ENCODE measurements at regions not wholly inside any gene's neighbourhood (a gene's known extent, or its start where the extent isn't known, plus 50 kb on each side); places are given as distances from the start of the nearest gene placed in this dataset.

DNA sequence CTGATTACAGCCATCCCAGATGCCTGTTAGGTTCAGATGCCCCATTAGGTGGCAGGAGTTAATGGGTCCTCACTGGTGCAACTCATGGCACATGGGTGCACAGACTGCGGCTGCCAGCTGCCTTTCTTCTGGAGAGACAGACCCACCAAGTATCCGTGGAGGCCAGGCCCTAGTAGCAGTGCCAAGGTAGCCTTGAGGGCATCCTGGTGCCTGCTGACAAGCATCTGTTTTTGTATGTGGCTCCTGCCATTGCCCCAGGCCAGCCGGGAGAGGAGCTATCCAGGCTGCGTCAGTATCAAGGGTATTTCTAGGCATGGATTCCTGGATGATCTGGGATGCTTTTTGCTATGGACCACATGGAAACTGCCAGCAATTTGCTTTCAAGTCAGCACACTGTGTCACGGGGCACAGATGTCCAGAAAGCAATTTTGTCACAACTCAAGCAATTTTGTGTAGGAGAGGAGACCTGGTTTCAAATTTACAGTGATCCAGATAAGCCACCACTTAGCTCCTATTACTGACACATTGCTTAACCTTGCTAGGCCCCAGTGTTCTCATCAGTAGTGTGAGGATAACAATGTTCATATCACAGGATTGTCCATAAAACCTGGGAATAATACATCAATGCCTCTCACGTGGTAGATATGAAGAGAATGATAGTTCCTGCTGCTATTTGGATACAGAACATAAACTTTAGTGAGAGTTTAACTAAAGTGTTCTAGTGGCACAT, 815.1 kb upstream of the RAB6C start (continued):
- TF ChIP-seq, protein P1, sequence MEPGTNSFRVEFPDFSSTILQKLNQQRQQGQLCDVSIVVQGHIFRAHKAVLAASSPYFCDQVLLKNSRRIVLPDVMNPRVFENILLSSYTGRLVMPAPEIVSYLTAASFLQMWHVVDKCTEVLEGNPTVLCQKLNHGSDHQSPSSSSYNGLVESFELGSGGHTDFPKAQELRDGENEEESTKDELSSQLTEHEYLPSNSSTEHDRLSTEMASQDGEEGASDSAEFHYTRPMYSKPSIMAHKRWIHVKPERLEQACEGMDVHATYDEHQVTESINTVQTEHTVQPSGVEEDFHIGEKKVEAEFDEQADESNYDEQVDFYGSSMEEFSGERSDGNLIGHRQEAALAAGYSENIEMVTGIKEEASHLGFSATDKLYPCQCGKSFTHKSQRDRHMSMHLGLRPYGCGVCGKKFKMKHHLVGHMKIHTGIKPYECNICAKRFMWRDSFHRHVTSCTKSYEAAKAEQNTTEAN (CRISPR knock-in tag; IDR thresholded peaks at IDR 0.05) = no peak
- TF ChIP-seq ZNF423 (CRISPR knock-in tag; IDR thresholded peaks at IDR 0.05) (no peak), PRRX2 (CRISPR knock-in tag; IDR thresholded peaks at IDR 0.05) (no peak), GTF2I (CRISPR knock-in tag; conservative IDR thresholded peaks at IDR 0.05) (no peak), TEAD4 (CRISPR knock-in tag; IDR thresholded peaks at IDR 0.05) (no peak), SP1 (CRISPR knock-in tag; conservative IDR thresholded peaks at IDR 0.05) (no peak)
- TF ChIP-seq, protein P2, sequence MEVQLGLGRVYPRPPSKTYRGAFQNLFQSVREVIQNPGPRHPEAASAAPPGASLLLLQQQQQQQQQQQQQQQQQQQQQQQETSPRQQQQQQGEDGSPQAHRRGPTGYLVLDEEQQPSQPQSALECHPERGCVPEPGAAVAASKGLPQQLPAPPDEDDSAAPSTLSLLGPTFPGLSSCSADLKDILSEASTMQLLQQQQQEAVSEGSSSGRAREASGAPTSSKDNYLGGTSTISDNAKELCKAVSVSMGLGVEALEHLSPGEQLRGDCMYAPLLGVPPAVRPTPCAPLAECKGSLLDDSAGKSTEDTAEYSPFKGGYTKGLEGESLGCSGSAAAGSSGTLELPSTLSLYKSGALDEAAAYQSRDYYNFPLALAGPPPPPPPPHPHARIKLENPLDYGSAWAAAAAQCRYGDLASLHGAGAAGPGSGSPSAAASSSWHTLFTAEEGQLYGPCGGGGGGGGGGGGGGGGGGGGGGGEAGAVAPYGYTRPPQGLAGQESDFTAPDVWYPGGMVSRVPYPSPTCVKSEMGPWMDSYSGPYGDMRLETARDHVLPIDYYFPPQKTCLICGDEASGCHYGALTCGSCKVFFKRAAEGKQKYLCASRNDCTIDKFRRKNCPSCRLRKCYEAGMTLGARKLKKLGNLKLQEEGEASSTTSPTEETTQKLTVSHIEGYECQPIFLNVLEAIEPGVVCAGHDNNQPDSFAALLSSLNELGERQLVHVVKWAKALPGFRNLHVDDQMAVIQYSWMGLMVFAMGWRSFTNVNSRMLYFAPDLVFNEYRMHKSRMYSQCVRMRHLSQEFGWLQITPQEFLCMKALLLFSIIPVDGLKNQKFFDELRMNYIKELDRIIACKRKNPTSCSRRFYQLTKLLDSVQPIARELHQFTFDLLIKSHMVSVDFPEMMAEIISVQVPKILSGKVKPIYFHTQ (CRISPR knock-in tag; IDR thresholded peaks at IDR 0.05) = no peak
- TF ChIP-seq, protein P3, sequence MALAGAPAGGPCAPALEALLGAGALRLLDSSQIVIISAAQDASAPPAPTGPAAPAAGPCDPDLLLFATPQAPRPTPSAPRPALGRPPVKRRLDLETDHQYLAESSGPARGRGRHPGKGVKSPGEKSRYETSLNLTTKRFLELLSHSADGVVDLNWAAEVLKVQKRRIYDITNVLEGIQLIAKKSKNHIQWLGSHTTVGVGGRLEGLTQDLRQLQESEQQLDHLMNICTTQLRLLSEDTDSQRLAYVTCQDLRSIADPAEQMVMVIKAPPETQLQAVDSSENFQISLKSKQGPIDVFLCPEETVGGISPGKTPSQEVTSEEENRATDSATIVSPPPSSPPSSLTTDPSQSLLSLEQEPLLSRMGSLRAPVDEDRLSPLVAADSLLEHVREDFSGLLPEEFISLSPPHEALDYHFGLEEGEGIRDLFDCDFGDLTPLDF (CRISPR knock-in tag; IDR thresholded peaks at IDR 0.05) = no peak
- TF ChIP-seq, protein P4, sequence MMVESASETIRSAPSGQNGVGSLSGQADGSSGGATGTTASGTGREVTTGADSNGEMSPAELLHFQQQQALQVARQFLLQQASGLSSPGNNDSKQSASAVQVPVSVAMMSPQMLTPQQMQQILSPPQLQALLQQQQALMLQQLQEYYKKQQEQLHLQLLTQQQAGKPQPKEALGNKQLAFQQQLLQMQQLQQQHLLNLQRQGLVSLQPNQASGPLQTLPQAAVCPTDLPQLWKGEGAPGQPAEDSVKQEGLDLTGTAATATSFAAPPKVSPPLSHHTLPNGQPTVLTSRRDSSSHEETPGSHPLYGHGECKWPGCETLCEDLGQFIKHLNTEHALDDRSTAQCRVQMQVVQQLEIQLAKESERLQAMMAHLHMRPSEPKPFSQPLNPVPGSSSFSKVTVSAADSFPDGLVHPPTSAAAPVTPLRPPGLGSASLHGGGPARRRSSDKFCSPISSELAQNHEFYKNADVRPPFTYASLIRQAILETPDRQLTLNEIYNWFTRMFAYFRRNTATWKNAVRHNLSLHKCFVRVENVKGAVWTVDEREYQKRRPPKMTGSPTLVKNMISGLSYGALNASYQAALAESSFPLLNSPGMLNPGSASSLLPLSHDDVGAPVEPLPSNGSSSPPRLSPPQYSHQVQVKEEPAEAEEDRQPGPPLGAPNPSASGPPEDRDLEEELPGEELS (CRISPR knock-in tag; IDR thresholded peaks at IDR 0.05) = no peak

DNA sequence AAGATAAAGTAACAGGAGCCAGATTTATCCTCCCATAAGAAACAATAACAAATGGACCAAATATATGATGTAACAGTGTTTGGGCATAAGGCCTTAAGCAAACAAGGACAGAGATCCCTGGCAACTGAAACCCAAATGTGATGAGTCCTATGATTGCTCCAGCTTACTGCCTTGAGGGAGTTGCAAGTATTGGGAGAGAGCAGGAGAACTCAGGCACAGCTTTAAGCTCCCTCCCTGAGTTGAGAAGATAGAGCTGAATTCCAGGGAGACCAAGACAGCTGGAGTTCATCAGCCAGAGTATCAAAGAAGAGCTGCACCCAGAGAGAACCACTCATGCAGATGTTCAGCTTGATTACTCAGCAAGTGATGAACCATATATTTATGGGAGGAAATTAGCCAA, 814.5 kb upstream of the RAB6C start:
- TF ChIP-seq ZNF416 (CRISPR knock-in tag; IDR thresholded peaks at IDR 0.05) (no peak), ZNF138 (CRISPR knock-in tag; conservative IDR thresholded peaks at IDR 0.05) (no peak), JUN (CRISPR knock-in tag; IDR thresholded peaks at IDR 0.05) (no peak), FOXJ3 (CRISPR knock-in tag; IDR thresholded peaks at IDR 0.05; ENCODE audit: borderline replicate concordance) (no peak), ETV6 (CRISPR knock-in tag; IDR thresholded peaks at IDR 0.05) (no peak), CBFB (CRISPR knock-in tag; IDR thresholded peaks at IDR 0.05; ENCODE audit: low read depth) (no peak)
- TF ChIP-seq, protein P5, sequence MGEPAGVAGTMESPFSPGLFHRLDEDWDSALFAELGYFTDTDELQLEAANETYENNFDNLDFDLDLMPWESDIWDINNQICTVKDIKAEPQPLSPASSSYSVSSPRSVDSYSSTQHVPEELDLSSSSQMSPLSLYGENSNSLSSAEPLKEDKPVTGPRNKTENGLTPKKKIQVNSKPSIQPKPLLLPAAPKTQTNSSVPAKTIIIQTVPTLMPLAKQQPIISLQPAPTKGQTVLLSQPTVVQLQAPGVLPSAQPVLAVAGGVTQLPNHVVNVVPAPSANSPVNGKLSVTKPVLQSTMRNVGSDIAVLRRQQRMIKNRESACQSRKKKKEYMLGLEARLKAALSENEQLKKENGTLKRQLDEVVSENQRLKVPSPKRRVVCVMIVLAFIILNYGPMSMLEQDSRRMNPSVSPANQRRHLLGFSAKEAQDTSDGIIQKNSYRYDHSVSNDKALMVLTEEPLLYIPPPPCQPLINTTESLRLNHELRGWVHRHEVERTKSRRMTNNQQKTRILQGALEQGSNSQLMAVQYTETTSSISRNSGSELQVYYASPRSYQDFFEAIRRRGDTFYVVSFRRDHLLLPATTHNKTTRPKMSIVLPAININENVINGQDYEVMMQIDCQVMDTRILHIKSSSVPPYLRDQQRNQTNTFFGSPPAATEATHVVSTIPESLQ (CRISPR knock-in tag; IDR thresholded peaks at IDR 0.05) = no peak
- TF ChIP-seq, protein P6, sequence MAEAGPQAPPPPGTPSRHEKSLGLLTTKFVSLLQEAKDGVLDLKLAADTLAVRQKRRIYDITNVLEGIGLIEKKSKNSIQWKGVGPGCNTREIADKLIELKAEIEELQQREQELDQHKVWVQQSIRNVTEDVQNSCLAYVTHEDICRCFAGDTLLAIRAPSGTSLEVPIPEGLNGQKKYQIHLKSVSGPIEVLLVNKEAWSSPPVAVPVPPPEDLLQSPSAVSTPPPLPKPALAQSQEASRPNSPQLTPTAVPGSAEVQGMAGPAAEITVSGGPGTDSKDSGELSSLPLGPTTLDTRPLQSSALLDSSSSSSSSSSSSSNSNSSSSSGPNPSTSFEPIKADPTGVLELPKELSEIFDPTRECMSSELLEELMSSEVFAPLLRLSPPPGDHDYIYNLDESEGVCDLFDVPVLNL (CRISPR knock-in tag; IDR thresholded peaks at IDR 0.05; ENCODE audit: borderline replicate concordance, low read depth) = no peak
- H3K4me1 Mint-ChIP-seq = peaks cover 4% of the 10 kb centered on the region; the same call in 1 of the 2 replicates
- POLR2A ChIA-PET = no interaction called here
- H3K27me3 Mint-ChIP-seq (ENCODE audit: low read depth) = no peaks in the 10 kb centered on the region
- H3K36me3 Mint-ChIP-seq = no peaks in the 10 kb centered on the region
- H3K4me3 Mint-ChIP-seq = no peak overlapping the region
- CTCF ChIA-PET = interaction anchor here (0.6 kb wide), 1 partner anchor 76 kb away, joined by 3 read pairs; no protein-coding TSS in a partner anchor
- no peak overlapping the region for H3K27ac Mint-ChIP-seq
- DNase-seq (ENCODE audit: low spot score) (no peak), ATAC-seq (no peak)
- H3K9me3 Mint-ChIP-seq = peaks cover 8% of the 10 kb centered on the region
